Uterus (tissue), 3 donors: ENCODE measurements at regions not wholly inside any gene's neighbourhood (a gene's known extent, or its start where the extent isn't known, plus 50 kb on each side); places are given as distances from the start of the nearest gene placed in this dataset.

Experiments
- DNase-seq, 2 donors: peaks; one replicate each; pipeline ENCODE4 v3.0.0-alpha.2; 2019 to 2020
- H3K27ac ChIP-seq, 2 donors: fragments of 200-600 bp; sonication (generic); 1 replicate in 1 of 2; 2 replicates in 1 of 2; pipeline ENCODE4 v1.5.1; 2016 to 2018
- H3K27me3 ChIP-seq, 2 donors: fragments of 200-600 bp; sonication (generic); one replicate each; pipeline ENCODE4 v1.5.1; 2018 to 2019; ENCODE audit warnings: control low read depth in 1 of 2
- H3K36me3 ChIP-seq, 2 donors: fragments of 200-600 bp; sonication (generic); one replicate each; pipeline ENCODE4 v1.5.1; 2019; ENCODE audit warnings: control low read depth in 1 of 2
- H3K4me1 ChIP-seq, 2 donors: fragments of 200-600 bp; sonication (generic); one replicate each; pipeline ENCODE4 v1.5.1; 2018 to 2019; ENCODE audit warnings: control low read depth in 1 of 2
- H3K4me3 ChIP-seq, 2 donors: fragments of 200-600 bp; sonication (generic); 1 replicate in 1 of 2; 2 replicates in 1 of 2; pipeline ENCODE4 v1.5.1; 2018 to 2019; ENCODE audit warnings: mild to moderate bottlenecking in 1 of 2
- H3K9me3 ChIP-seq, 2 donors: fragments of 200-600 bp; sonication (generic); one replicate each; pipeline ENCODE4 v1.5.1; 2019; ENCODE audit warnings: control low read depth in 1 of 2
- CTCF ChIP-seq, 4 experiments: fragments of 200-600 bp in 2 of 4; fragments of 450-650 bp in 2 of 4; sonication (generic) in 2 of 4; IDR thresholded peaks; one replicate each; pipeline ENCODE4 v1.5.1; 2016 to 2019; ENCODE audit warnings: antibody characterized with exemption in 4 of 4, mild to moderate bottlenecking in 2 of 4, moderate library complexity in 1 of 4
- POLR2A ChIP-seq, 2 donors: fragments of 450-650 bp; IDR thresholded peaks; one replicate each; pipeline ENCODE4 v1.6.1; 2016; ENCODE audit warnings: antibody characterized with exemption in 2 of 2, mild to moderate bottlenecking in 1 of 2, moderate library complexity in 1 of 2
- intact Hi-C: fragments of 100-400 bp; cut with DNase I; formaldehyde crosslinking; loops from one replicate; pipeline ENCODE4 v1.15.1; 2023; ENCODE audit warnings: low total_unique reads
- donor health status: DM: yes; HTN: yes; CAD: no.

DNA sequence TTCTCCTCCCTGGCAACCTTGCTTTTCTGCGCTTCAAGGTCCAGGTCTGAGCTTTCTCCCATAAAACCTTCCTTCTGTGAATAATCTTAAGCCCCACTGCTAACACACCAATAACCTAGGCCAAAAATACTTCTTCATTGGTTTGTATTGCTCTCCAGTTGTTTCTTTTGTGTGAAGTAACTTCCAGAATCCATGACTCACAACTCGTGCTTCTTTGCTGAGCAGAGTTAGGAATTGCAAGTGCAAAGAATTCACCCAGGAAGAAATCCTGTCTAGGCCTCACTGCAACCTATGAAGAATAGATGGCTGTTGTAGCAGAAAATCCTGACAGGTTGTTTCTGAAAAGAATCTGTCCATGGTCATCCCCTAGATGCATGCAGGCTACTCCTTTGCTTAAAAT, 295.7 kb downstream of the MED10 start:
- H3K27me3 ChIP-seq, result no peaks in the 10 kb centered on the region
- TF ChIP-seq POLR2A (IDR thresholded peaks at IDR 0.05) (no peak), CTCF (IDR thresholded peaks at IDR 0.05) (no peak)
- DNase-seq, result no peak
- H3K4me1 ChIP-seq, result no peaks in the 10 kb centered on the region
- intact Hi-C loops, result no loop called here
- H3K9me3 ChIP-seq, result no peaks in the 10 kb centered on the region
- H3K4me3 ChIP-seq, result no peak overlapping the region
- H3K27ac ChIP-seq, result no peak overlapping the region
- H3K36me3 ChIP-seq, result no peaks in the 10 kb centered on the region

GRCh38 chr5:6081727-6082210, 296.6 kb downstream of the MED10 start:
- Histone ChIP-seq H3K4me1 (no peaks in the 10 kb centered on the region), H3K27me3 (no peaks in the 10 kb centered on the region), H3K36me3 (no peaks in the 10 kb centered on the region), H3K9me3 (no peaks in the 10 kb centered on the region), H3K4me3 (no peak overlapping the region), H3K27ac (no peak overlapping the region)
- TF ChIP-seq CTCF (IDR thresholded peaks at IDR 0.05) (no peak), POLR2A (IDR thresholded peaks at IDR 0.05) (no peak)
- DNase-seq, result no peak
- intact Hi-C loops, result no loop called here

DNA sequence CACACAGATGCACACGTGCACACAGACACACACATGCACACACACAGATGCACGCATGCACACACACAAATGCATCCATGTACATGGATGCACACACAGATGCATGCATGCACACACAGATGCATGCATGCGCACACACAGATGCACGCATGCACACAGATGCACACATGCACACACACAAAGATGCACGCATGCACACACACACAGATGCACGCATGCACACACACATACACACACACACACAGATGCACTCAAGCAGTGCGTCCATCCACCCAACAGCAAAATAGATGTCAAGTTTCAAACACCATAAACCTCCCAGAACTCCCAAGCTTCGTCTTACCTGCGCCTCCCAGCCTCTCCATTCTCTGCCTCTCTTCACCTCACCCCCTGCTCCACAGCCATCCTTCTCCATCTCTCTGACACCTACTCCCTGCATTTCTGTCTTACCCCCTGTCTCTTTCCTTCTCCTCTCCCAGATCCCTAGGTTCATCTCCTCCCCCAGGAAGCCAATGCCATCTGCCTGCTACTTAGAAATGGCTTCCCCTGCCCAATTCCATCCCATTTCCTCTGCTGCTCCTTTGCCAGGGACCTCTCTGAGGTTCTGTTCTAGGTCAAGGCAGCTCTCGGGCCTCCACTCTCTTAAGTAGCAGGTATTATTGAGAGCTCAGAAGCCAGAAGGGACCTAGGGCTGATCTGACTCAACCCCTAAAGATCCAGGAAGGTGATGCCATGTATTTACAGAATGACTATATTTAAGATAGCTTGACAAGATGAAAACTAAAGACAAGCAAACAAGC, 297.2 kb downstream of the MED10 start:
- H3K4me3 ChIP-seq, result no peak overlapping the region
- TF ChIP-seq POLR2A (IDR thresholded peaks at IDR 0.05), result no peak
- no peak for TF ChIP-seq CTCF (IDR thresholded peaks at IDR 0.05)
- DNase-seq, result no peak
- H3K27me3 ChIP-seq, result no peaks in the 10 kb centered on the region
- H3K4me1 ChIP-seq, result no peaks in the 10 kb centered on the region
- H3K27ac ChIP-seq, result no peak overlapping the region
- no peaks in the 10 kb centered on the region for H3K36me3 ChIP-seq
- H3K9me3 ChIP-seq, result no peaks in the 10 kb centered on the region
- intact Hi-C loops, result no loop called here

- Histone ChIP-seq H3K4me1 (no peaks in the 10 kb centered on the region), H3K36me3 (no peaks in the 10 kb centered on the region), H3K4me3 (no peak overlapping the region), H3K27ac (no peak overlapping the region), H3K9me3 (no peaks in the 10 kb centered on the region), H3K27me3 (no peaks in the 10 kb centered on the region)
- intact Hi-C loops, result no loop called here
- DNase-seq, result no peak
- TF ChIP-seq CTCF (IDR thresholded peaks at IDR 0.05) (no peak), POLR2A (IDR thresholded peaks at IDR 0.05) (no peak)
These were observed 297.9 kb downstream of the MED10 start for GRCh38 chr5:6080436-6080835.

DNA sequence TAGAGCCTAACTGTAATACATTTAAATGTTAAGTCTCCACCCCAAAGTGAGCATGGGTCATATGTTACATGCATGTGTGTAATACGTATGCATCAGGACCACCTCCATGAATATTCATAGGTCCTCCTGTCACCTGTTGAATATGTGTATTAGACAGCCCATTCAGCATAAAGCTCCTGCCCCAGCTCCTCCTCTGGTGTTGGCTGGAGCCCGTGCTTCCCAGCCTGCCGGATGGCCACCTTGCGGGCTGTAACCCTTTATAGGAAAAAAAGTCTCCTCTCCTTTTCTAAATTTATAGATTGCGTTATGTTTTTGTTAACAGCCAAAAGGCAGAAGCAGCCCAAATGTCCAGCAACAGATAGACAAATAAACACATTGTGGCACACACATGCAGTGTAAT, 299.5 kb downstream of the MED10 start:
- Histone ChIP-seq H3K4me3 (no peak overlapping the region), H3K36me3 (no peaks in the 10 kb centered on the region), H3K27me3 (no peaks in the 10 kb centered on the region), H3K9me3 (no peaks in the 10 kb centered on the region), H3K4me1 (no peaks in the 10 kb centered on the region), H3K27ac (no peak overlapping the region)
- intact Hi-C loops, result no loop called here
- DNase-seq, result no peak
- TF ChIP-seq CTCF (IDR thresholded peaks at IDR 0.05), result no peak
- TF ChIP-seq POLR2A (IDR thresholded peaks at IDR 0.05), result no peak
